HG03460 (cell line): ENCODE measurements at regions not wholly inside any gene's neighbourhood (a gene's known extent, or its start where the extent isn't known, plus 50 kb on each side); places are given as distances from the start of the nearest gene placed in this dataset.

Source experiments
- ATAC-seq: cut with Tn5 transposase; IDR thresholded peaks from one replicate; pipeline ENCODE4 v1.9.1; 2021; ENCODE audit not compliant: unreplicated experiment

DNA sequence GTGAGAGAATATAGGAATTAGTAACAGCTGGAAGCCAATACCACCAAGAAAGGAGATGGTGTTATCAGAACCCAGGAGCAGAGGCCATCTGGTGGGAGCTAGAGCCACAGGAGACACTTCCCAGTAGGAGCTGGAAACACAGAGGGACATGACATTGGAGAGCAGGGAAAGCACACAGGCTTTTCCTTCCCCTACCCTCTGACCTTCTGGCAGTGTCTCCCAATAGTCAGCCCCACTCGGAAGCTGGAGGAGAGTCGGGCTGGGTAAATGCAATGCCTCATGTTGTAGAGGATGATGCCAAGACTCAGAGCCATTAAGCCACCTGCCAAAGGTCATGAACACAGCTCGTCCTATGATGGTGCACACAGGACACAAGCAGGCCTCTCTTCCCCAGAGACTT is 538.5 kb downstream of the BCL11B start:
- no peak for ATAC-seq

DNA sequence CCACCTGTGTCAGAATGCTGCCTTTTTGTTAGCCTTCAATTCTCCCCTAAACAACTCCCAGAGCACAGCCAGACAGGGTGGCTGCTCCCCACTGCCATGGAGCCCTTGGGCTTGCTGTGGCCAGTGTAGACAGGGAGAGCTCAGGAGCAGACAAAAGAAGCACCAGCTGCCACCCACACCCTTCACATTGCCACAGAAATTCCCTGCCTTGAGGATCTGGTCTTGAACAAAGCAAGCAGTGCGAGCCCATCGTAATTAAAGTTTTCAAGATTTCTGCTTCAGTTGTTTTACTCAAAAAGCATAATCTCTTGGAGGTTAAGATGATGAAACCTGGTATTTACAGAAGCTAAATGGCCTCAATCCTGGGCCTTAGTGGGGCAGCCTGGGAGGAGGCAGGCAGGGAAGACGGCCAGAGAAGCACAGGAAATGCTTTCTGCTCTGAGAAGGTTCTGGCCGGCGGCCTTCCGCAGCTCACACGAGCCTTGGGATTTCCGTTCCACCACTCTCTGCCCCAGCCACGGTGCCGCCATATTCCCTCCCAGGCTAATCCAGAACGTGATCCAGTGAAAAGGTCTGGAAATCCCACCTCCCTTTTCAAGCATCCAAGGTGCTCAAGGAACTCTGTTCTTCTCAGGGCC is 535.2 kb downstream of the BCL11B start:
- no peak for ATAC-seq

DNA sequence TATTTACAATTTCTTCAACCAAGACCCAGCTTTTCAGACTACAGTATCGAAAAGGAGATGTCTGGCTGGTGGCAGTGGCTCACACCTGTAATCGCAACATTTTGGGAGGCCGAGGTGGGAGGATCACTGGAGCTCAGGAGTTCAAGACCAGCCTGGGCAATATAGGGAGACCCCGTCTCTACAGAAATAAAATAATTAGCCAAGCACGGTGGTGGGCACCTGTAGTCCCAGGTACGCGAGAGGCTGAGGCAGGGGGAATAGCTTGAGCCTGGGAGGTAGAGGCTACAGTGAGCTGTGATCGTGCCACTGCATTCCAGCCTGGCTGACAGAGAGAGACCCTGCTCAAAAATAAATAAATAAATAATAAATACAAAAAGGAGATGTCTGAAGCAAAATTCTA is 530.5 kb downstream of the BCL11B start:
- no peak for ATAC-seq

DNA sequence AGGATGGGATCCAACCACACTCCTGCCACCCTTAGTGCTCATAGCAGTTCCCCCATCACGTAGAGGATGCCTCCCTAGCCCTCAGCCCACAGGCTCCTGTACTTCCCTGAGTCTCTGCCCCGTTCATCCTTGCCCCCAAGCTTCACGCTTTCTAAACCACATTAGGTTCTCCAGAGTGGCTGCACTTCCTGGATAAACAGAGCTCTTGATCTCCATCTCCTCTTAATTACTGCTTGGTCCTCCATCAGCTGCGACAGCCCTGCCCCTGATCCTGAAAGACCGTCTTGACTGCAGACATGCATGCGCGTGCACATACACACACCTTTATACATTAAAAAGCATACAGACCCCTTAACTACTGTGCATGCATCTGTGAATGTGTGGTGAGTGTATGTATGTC is 530.0 kb downstream of the BCL11B start:
- ATAC-seq, result no peak

DNA sequence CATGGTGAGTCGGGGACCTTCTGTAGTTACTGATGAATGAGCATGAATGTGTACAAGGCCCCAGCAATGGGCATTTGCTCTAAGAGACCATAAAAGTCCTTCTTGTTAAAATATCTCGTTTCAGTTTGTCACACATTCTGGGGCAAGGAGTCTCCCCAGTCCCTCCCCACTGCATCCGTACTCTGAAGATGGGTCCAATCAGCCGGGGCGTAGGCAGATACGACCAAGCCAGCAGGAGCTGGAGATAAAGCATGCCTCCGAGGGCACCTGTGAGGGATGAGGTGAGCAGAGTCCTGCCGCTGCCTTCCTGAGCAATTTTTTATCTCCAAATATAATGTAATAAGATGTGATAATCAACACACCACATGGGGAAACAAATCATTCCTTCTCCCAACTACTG is 528.5 kb downstream of the BCL11B start:
- ATAC-seq, result no peak

DNA sequence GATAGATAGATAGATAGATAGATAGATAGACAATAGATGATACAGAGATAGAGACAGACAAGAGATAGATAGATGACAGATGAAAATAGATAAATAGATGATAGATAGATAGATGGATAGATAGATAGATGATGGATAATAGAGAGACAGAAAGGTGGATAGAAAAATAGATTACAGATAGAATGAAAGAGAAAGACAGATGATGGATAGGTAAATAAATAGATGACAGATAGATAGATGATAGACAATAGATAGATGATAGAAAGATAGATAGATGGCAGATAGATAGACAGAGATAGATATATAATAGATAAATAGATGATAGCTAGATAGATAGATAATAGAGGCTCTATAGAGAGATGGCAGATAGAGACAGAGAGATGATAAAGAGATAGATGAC is 523.0 kb downstream of the BCL11B start:
- ATAC-seq, result no peak

DNA sequence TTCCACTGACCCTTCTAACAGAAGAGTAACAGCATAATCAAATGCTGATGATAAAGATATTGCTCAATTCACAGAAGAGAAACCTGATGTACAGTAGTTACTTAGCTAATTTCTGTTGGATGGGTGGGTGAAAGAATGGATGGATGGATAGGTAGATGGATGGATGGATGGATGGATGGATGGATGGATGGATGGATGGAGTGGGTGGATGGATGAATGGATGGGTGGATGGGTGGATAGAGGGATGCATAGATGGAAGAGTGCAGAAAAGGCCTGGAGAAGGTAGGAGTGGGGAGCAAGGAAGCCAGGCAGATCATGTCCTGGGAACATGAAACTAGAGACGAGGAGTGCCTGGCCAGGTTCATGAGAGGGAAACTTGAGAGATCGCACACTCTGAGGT is 520.9 kb downstream of the BCL11B start:
- ATAC-seq, result no peak

DNA sequence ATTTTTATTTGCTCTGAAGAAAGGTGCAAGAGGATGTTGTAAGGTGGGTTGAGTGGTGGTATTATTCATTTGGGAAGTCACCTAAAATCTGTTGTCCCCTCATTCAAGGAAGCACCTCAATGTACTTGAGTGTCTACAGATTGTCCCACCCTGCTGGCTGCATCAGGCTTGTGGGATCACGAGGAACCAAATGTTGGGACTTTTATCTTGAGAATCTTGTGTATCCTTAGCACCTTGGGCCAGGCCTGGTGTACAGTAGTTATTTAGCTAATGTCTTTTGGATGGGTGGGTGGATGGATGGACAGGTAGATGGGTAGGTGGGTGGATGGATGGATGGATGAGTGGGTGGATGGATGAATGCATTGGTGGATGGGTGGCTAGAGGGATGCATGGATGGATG is 519.3 kb downstream of the BCL11B start:
- ATAC-seq, result no peak

DNA sequence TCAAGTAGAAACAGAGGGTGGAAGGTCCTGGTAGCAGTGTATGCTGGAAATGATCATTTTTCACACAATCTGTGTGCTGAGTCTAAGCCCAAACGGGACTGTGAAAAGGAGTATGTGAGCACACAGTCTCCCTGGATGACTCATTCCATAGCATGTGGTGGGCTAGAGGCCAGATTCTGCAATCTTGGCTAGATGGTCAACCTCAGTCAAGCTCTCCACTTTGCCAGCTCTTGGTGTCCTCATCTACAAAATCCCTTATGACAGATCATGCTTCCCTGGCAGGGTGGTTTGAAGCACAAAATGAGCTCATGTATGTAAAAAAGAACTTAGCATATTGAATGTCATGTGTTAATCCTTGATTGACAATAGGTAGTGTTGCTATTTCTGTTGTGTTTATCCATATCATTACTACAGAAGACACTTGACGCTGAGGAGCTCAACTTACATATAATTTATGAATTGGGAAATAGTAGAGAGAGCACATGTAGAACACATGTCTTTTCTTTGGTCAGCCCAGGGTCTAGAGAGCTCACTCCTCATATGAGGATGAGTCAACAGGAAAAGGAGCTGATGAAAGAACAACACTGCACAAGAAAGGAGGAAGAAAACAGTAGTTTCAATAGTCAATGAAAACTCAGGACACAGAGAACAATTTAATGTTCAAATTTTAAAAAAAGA is 517.5 kb downstream of the BCL11B start:
- no peak for ATAC-seq

DNA sequence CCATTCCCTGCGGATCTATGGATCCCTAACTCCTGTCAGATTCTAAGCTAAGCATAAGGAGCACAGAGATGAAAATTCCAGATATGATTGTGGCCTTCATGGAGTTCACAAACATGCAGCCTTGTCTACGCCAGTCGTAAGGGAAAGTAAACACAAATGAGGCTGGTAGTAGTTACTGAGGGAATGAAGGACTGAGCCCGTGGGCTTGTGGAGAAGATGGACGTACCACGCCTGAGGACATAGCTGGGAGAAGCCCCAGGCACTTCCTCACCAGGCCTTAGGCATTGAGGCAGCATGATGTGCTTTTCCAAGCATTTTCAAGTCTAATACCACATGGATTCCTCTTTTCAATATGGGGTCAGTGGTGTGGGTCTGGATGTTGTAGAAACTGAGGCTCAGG is 515.2 kb downstream of the BCL11B start:
- ATAC-seq, result no peak

DNA sequence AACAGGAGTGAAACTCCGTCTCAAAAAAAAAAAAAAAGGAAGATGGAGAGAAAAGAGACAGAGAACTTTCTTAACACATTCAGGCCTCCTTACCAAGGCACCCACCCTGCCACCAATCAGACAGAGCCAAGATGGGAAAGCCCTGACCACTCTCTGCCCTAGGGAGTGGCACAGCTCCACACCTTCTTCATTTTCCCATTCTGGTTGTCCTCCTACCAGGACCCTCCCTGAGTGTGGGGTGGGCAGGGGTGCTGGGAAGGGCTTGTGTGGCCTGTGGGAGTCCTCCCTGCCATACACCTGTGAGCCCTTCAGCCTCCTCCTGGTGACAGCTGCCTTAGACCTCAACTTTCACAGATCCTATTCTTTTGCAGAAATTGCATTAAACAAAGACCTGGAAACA is 513.6 kb downstream of the BCL11B start:
- no peak for ATAC-seq

DNA sequence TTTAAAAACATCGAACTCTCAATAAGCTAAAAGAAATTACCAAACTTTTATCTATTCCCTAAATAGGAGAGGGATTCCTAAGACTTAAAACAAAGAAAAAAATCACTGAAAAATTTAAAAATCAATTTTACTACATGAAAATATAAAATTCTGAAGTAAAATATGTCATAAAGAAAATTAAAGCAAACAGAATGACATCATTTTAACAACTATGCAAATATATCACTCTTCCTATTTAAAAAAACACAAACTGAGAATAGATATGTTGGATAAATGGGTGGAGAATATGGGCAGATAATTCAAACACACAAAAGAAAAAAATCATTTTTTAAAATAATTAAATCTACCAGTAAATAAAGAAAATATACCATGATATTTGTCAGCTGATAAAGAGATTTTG is 510.0 kb downstream of the BCL11B start:
- ATAC-seq, result no peak

DNA sequence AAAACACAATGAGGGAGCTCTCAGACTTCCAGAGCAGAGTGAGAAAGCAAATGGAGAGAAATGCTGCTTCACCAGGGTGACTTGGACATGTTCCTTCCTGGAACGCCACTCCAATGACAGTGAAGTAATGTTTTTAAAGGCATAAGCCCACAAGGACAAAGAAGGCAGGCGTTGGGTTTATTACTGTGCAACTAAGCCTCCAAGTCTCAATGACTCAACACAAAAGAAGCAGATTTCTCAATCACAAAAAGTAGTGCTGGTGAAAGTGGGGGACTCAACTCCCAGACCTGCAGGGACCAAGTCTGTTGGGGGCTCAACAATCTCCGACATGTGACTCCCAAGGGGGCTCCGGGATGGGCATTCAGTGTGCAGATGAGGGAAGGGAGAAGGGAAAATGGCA is 505.2 kb downstream of the BCL11B start:
- no peak for ATAC-seq

DNA sequence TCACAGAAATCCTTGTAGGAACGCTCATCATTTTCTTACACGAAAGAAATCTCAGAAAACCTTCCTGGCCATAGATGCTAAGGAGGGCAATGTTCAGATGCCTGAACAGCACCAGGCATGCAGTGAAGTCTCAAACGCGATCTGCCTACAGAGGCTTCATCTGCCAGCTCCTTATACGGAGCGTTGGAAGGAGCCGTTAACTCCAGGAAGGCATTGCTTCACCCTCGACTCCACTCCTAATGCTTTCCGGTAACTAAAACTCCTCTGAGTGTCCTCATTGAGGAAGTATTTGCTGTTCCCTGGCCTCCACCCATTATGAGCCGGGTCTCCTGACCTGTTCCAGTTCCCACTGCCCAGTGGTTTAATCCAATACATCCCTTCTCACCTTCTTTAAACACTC is 502.7 kb downstream of the BCL11B start:
- no peak for ATAC-seq

DNA sequence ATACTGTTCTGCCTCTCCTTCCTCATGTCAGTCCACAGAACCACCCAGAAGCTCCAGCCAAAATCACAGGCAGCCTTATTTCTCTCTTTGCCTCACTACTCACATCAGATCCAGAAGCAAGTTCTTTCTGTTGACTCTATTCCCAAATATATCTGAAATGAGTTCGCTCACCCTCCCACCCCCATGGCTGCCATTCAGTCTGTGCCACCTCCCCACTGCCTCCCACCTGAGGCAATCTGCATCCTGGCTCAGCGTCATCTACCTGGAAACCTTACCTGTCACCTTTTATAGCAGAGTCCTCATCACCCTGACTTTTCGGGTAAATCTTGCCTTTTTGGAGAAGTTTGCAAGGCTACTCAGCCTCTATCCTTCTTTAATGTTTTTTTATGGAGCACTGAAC is 501.8 kb downstream of the BCL11B start:
- ATAC-seq, result no peak

DNA sequence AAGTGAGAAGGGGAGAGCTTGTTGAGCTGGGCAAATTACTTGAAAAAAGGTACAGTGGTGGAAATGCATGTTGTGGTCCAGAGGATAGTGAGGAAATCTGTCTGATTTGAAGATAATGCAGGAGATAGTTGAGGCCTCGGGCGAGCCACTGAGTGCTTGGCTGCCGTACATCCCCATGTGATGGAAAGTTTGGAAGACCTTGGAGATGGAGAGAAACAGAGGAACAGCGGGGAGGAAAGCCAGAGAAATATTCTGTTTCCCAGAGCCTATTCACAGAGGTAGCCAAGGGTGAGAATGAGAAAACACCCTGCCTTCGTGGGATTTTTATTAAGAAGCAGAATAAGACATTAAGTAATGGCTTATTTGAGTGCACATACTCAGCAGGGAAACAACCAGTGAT is 498.2 kb downstream of the BCL11B start:
- ATAC-seq, result no peak

DNA sequence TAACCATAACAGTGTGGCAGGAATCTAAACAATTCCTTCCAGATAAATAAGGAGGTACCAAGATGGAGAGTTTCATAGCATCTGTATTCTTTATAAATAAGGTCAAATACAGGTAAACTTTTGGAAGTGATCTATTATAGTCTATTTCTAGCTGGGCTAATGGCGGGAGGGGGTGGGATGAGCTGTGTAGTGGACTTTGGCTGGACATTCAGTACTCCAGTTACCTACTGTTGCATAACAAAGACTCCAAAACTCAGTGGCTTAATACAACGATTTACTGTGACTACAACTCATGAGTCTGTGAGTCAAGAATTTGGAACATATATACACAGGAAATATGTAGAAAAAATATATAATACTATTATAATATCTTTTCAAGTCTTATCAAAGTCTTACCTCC is 496.1 kb downstream of the BCL11B start:
- no peak for ATAC-seq

DNA sequence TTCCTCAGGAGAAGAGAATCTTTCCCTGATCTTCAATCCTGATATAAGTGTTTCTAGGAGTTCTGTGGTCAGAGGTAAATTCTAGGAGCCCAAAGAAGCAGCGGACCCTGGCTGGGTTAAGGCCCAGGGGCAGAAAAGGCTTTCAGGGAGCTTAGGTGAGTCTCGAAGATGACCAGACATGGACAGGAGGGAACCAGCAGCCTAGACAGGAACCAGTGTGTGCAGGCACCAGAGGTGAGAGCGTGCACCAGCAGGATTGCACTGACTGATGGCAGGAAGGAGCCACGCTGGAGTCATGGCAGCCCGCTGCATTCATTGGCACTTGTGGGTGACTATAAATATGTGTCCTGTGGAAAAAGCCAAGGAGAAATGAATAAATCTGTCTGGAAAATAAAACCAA is 489.9 kb downstream of the BCL11B start:
- ATAC-seq, result no peak

DNA sequence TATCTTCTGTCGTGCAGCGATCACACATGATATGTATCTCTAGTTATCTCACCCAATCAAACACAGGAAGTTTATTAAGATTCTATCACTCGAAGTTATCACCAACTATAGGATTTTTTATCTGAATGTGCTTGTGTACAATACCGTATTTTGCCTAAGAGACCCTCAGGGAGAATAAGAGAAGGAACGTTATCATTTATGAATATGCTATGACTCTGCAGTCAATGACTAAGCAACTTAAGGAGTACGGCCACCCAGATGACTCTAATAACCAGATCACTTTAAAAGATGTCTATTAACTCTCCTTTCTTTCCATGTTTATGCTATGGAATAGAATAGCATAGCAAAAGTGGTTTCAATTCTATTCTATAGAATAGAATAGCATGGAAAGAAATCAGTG is 486.4 kb downstream of the BCL11B start:
- no peak for ATAC-seq

DNA sequence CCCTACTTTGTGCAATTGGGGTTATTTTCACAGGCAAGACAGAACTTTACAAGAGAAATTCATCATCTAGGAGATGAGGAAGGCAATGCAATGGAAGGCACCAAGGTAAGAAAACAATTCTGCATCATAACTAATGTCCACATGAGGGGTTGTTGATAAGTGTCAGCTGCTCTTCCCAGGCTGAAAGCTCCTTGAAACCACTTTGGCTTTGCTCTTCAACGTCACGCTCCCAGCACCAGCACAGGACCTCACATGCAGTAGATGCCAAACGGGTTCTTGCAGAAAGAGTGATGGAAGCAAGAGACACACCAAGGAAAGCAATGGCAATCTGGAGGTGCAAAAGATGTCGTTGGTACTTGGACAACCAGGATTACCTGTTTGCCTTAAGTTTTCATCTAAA is 485.5 kb downstream of the BCL11B start:
- ATAC-seq, result no peak

DNA sequence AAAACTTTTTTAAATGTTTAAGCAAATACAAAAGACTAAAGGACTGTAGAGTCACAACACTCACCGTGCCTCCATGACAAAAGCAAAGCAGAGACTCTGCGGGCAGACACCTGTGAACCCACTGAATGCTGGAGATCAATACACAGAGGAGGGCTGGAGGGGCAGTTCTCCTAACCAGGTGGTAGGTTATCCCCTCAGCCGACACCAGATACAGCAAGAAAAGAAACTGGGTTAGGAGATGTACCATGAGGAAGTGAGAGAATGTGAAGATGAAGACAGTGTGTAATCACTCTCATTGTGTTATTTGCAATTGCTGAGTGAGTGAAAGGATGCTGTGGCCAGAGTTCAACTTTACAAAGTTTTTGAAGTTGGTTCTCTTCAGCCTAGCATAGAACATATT is 480.3 kb downstream of the BCL11B start:
- ATAC-seq, result no peak

DNA sequence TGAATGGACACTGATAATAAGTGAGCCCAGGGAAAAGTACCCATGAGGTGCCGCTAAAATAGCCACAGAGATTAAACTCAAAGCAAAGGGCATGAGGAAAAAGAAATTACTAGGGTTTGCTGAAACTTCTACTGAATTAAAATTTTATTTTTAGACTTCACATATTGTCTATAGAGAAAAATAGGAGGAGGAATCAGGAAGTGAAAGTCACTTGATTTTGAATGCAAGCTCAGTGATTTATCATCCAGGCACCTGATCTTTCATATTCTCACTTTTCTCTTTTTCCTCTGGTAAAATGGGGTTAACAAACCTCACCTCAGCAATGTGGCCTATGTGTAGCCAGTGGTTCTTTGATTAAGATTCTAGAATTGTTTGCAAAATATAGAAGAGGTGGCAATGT is 479.8 kb downstream of the BCL11B start:
- no peak for ATAC-seq

DNA sequence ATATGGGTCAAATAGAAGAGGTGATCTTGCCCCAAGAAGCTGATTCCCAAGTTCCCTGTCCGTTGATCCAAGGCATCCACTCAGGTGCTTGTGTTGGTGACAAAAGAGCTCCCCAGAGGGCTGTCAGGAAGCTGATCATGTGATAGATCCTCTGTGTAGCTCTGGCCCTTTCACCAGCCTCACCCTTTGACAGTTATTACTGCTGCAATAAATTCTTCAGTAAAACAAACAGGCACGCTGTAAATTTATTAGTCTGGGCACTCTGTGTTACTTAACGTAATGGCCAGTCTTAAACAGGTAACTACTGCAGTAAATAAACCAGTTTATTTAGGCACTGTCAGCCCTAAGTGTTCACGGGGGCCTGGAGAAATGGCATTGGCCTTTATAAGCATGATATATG is 473.9 kb downstream of the BCL11B start:
- ATAC-seq, result no peak
